Calu3 (cell line): ENCODE measurements at regions not wholly inside any gene's neighbourhood (a gene's known extent, or its start where the extent isn't known, plus 50 kb on each side); places are given as distances from the start of the nearest gene placed in this dataset.

ENCODE experiments used
- BruUV-seq: library from RNA; stranded (reverse); fragments of 400-500 nt; replicated peaks from 2 replicates; lab custom pipeline; 2021; lab: Mats Ljungman, UMichigan
- CTCF ChIA-PET: fragments of 300-600 bp; sonication (Branson Sonifier 250); formaldehyde crosslinking; loops from one replicate; lab custom pipeline; 2022; ENCODE audit warnings: antibody characterized with exemption; lab: Charles Lee
- DNase-seq: peaks from one replicate; pipeline ENCODE4 v3.0.0; 2022
- H3K27ac Mint-ChIP-seq: one replicate; pipeline ENCODE4 v1.8.0; 2022; ENCODE audit warnings: mixed read lengths; ENCODE audit not compliant: unreplicated experiment
- H3K27me3 Mint-ChIP-seq: one replicate; pipeline ENCODE4 v1.8.0; 2022; ENCODE audit warnings: mixed read lengths; ENCODE audit not compliant: unreplicated experiment
- H3K36me3 Mint-ChIP-seq: one replicate; pipeline ENCODE4 v1.8.0; 2022; ENCODE audit warnings: mild to moderate bottlenecking, moderate library complexity, mixed read lengths; ENCODE audit not compliant: insufficient read depth, unreplicated experiment
- H3K4me1 Mint-ChIP-seq: one replicate; pipeline ENCODE4 v1.8.0; 2022; ENCODE audit warnings: mild to moderate bottlenecking, low read depth, mixed read lengths; ENCODE audit not compliant: unreplicated experiment
- H3K4me3 Mint-ChIP-seq: one replicate; pipeline ENCODE4 v1.8.0; 2022; ENCODE audit warnings: mild to moderate bottlenecking, low read depth, moderate library complexity, mixed read lengths; ENCODE audit not compliant: unreplicated experiment
- H3K9me3 Mint-ChIP-seq: one replicate; pipeline ENCODE4 v1.8.0; 2022; ENCODE audit warnings: low read depth, mixed read lengths; ENCODE audit not compliant: unreplicated experiment
- intact Hi-C: fragments of 100-400 bp; cut with micrococcal nuclease; formaldehyde crosslinking; loops from one replicate; pipeline ENCODE4 v1.10.0; 2022; ENCODE audit not compliant: unreplicated experiment
- TF ChIP-seq, protein P1 (sequence below): fragments of 200-600 bp; IDR thresholded peaks from one replicate; pipeline ENCODE4 v1.8.0; 2022; ENCODE audit warnings: antibody characterized with exemption; ENCODE audit not compliant: unreplicated experiment

DNA sequence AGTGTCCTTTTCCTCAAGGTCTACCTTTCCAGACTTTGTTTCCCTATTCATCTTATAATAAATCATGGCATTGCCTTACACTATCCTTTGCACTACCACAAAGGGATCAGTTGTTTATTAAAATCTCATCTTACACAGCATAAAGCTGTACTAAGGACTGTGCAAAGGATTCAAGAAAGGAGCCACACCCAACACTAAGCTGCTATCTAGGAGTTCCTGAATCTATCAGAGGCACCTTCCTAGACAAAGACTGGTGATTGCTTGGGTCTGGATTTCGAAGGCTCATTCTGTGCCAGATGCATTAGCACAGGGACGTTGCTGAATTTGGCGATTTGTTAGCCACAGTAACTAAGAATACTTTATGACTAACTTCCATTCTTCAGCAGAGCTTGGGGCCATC, 412.0 kb downstream of the NUP35 start:
- DNase-seq, result no peak
- no peaks in the 10 kb centered on the region for H3K4me1 Mint-ChIP-seq
- intact Hi-C loops, result no loop called here
- H3K36me3 Mint-ChIP-seq, result no peaks in the 10 kb centered on the region
- no peak overlapping the region for H3K27ac Mint-ChIP-seq
- CTCF ChIA-PET, result no interaction called here
- no peaks in the 10 kb centered on the region for H3K9me3 Mint-ChIP-seq
- BruUV-seq, result no TSS peak
- TF ChIP-seq, protein P1, sequence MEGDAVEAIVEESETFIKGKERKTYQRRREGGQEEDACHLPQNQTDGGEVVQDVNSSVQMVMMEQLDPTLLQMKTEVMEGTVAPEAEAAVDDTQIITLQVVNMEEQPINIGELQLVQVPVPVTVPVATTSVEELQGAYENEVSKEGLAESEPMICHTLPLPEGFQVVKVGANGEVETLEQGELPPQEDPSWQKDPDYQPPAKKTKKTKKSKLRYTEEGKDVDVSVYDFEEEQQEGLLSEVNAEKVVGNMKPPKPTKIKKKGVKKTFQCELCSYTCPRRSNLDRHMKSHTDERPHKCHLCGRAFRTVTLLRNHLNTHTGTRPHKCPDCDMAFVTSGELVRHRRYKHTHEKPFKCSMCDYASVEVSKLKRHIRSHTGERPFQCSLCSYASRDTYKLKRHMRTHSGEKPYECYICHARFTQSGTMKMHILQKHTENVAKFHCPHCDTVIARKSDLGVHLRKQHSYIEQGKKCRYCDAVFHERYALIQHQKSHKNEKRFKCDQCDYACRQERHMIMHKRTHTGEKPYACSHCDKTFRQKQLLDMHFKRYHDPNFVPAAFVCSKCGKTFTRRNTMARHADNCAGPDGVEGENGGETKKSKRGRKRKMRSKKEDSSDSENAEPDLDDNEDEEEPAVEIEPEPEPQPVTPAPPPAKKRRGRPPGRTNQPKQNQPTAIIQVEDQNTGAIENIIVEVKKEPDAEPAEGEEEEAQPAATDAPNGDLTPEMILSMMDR, result no peak
- H3K4me3 Mint-ChIP-seq, result no peak overlapping the region
- no peaks in the 10 kb centered on the region for H3K27me3 Mint-ChIP-seq

DNA sequence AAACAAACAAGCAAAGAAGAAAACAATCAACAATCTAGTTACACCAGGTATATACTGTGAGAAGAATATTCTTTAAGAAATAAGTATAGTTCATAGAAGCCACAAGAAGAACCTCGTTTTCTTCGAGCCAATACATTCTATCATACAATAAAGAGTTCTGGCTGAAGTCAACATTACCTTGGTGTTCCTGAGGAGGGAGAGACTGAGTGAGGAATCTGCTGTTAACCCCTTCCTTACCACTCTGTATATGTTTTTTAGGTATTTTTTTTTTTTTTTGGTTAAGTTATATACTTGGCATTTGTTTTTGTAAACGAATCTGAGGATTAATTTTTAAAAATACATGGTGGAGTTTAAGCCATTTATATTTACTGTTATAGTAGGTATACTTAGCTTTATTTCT, 412.5 kb downstream of the NUP35 start:
- peaks cover 3% of the 10 kb centered on the region for H3K4me1 Mint-ChIP-seq
- H3K36me3 Mint-ChIP-seq, result no peaks in the 10 kb centered on the region
- no peak for DNase-seq
- intact Hi-C loops, result no loop called here
- H3K27ac Mint-ChIP-seq, result no peak overlapping the region
- BruUV-seq, result no TSS peak
- H3K9me3 Mint-ChIP-seq, result no peaks in the 10 kb centered on the region
- CTCF ChIA-PET, result no interaction called here
- H3K27me3 Mint-ChIP-seq, result no peaks in the 10 kb centered on the region
- H3K4me3 Mint-ChIP-seq, result no peak overlapping the region
- TF ChIP-seq, protein P1, result no peak

DNA sequence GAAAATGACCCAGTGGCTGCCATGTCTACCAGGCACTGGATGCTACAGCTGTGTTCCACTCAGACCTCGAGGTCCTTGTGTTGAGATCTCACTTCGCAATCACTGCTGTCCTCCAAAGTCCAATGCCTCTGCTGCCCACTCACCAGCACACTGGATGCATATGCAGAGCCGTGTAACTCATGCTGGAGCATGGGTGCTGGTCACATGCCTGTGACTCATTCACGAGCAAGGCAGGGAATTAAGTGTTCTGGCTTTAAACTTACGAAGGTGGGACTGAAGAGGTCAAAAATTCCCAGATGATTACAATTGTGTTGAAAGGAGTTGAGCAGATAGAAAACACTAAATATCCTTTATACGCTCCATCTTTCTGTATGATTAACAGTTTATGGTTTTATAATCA, 417.5 kb downstream of the NUP35 start:
- Mint-ChIP-seq H3K4me3 (no peak overlapping the region), H3K9me3 (peaks cover 5% of the 10 kb centered on the region), H3K27ac (no peak overlapping the region), H3K36me3 (no peaks in the 10 kb centered on the region), H3K4me1 (peaks cover 8% of the 10 kb centered on the region), H3K27me3 (no peaks in the 10 kb centered on the region)
- BruUV-seq, result no TSS peak
- intact Hi-C loops, result no loop called here
- TF ChIP-seq, protein P1, result no peak
- CTCF ChIA-PET, result no interaction called here
- DNase-seq, result peak; percentile 3

DNA sequence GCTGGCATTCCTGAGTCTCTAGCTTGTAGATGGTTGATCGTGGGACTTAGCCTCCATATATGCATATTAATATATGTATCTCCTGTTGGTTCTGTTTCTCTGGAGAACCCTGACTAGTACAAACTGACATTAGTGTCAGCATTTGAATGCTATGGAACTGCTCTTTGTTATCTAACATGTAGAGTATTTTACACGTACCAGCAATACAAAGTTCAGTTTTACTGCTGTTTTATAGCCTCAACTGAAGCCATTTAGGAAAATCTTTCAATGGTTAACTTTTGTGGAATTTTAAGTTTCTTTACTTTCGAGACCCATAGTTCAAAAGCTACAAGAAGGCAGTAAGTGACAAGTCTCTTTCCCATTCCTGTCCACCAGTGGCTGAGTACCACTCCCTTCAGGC, 418.4 kb downstream of the NUP35 start:
- intact Hi-C loops, result no loop called here
- Mint-ChIP-seq H3K4me1 (peaks cover 8% of the 10 kb centered on the region), H3K36me3 (no peaks in the 10 kb centered on the region), H3K9me3 (peaks cover 5% of the 10 kb centered on the region), H3K27ac (no peak overlapping the region), H3K27me3 (no peaks in the 10 kb centered on the region), H3K4me3 (no peak overlapping the region)
- CTCF ChIA-PET, result no interaction called here
- TF ChIP-seq, protein P1, result no peak
- BruUV-seq, result no TSS peak
- no peak for DNase-seq
